ENCODE measurements at regions not wholly inside any gene's neighbourhood (a gene's known extent, or its start where the extent isn't known, plus 50 kb on each side); places are given as distances from the start of the nearest gene placed in this dataset.
"Not testable (repeated sequence)": the region's sequence is repeated elsewhere in the genome, so short reads cannot be mapped to it uniquely, and the experiment has no call there.

DNA sequence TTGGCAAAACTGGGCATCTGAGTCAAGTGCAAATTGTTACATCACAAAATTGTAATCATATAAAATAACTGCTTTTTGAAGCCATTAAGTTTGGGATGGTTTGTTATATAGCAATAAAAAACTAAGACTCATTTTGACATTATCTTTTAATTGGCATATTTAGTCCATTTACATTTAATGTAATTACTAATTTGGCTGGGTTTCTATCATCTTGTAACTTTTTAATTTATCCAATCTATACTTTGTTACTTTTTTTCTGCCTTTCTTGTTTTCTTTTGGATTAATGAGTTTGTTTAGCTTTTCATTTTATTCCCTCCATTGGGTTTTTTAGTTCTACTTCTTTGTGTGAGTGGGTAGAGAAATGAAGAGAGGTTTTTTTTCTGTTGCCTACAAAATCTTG lies 76.3 kb downstream of the DRAM2 start:
- DNase-seq = no peak

DNA sequence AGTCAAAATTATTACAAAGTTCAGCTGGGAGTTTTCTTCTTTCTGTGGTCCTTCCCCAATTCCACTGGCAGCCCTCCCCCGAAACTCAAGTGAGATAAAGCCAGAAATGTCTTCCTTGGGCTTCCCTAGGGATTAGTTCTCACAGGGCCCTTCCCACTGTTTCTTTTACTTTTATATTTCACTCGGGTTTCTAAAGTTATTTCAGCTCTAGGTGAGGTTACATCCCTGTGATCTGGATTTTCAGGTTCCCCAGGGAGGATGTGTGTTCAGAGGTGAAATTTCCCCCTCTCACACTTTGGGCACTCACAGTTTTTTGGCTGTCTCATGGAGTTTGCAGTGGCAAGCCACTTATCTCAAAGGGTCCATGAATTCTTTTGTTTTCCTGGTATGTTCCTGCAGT lies 77.3 kb downstream of the DRAM2 start:
- no peak for DNase-seq

DNA sequence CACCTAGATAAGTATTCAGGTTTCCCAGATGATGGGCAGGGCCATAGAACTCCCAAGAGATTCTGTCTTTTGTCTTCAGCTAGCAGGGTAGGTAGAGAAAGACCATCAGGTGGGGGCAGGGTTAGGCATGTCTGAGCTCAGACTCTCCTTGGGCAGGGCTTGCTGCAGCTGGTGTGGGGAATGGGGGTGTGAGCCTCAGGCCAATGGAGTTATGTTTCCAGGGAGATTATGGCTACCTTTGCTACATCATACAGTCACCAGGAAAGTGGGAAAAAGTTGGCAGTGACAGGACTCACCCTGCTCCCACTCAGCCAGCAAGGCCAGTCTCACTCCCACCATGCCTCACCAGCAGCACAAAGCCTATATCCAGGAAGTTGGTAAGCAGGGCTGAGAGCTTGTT lies 77.8 kb downstream of the DRAM2 start:
- no peak for DNase-seq

DNA sequence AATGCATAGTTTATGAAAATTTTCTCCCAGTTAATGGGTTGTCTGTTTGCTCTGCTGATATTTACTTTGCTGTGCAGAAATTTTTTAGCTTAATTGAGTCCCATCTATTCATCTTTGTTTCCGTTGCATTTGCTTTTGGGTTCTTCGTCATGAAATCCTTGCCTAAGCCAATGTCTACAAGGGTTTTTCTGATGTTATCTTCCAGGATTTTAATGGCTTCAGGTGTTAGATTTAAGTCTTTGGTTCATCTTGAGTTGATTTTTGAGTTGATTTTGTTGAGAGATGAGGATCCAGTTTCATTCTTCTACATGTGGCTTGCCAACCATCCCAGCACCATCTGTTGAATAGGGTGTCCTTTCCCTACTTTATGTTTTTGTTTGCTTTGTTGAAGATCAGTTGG lies 85.2 kb downstream of the DRAM2 start:
- DNase-seq = no peak

DNA sequence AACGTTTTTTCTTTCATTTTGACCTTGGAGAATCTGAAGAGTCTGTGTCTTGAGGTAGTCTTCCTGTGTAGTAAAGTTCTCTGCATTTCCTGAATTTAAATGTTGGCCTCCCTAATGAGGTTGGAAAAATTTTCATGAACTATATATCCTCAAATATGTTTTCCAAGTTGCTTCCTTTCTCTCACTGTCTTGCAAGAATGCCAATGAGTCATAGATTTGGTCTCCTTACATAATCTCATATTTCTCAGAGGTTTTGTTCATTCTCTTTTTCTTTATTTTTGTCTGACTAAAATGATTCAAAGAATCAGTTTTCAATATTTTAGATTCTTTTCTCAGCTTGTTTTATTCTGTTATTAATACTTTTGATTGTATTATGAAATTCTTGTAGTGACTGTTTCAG lies 87.6 kb downstream of the DRAM2 start:
- DNase-seq = no peak

DNA sequence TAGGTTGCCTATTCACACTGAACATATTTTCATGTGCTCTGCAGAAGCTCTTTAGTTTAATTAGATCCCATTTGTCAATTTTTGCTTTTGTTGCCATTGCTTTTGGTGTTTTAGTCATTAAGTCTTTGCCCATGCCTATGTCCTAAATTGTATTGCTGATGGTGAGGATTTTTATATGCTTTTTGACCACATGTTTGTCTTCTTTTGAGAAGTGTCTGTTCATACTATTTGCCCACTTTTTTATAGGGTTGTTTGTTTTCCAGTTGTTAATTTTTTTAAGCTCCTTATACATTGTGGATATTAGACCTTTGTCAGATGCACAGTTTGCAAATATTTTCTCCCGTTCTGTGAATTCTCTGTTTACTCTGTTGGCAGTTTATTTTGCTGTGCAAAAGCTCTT lies 84.5 kb upstream of the LRIF1 start:
- DNase-seq = not testable (repeated sequence)

DNA sequence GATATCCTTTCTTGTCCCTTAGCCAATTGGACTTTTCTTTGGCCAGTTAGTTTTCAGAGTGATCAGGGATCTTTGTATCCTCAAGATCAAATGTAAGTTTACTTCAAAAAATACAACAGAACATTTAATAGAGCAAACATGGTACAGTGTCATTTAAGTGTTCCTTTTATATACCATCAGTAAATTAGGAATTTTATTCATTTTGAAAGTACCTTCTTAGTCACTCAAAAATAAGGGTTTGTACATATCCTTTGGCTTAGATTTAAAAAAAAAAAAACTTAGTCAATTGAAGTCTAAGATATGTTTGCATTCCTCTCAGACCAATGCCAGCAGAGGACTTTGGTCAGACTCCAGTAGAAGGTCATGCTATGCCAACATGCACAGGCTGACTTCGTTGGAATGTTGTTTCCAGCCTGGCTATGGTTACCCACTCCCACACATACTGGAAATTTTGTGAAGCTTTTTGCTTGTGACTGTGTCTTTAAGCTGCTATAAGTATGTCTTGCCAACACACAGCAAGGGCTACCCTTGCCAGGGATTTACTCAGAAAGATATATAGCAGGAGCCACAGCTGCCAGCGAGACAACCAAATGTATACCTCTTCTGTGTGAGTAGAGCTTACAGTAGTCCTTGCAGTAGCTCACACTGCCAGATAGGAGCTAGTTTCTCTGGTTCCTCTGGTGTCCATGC lies 81.5 kb upstream of the LRIF1 start:
- DNase-seq = no peak

DNA sequence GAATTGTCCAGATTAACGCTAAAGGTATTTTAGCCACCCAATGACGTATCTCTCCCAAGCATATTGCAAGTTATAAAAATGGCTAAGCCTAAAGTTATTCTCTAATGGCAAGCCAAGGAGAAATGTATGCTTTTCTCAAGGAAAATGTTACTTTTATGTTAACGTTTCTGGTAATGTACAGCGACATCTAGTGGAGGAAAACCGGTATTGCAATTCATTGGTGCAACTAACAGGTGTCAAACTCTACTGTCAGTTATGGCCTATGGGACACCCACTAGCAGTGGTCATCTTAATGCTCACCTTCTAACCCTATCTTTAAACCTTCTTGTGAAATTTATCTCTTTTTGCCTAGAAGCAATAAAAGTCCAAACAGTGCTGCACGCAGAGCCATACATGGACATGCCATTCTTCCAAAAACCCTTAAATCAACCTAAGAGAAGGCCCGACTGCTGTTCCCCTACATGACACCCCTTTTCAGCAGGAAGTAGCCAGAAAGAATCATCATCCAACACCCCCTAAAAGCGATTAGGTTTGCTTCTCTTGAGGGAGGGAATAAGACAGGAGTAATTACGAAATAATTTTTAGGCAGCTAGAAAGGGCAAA lies 68.7 kb upstream of the LRIF1 start:
- DNase-seq = peak; percentile 14 to 55

DNA sequence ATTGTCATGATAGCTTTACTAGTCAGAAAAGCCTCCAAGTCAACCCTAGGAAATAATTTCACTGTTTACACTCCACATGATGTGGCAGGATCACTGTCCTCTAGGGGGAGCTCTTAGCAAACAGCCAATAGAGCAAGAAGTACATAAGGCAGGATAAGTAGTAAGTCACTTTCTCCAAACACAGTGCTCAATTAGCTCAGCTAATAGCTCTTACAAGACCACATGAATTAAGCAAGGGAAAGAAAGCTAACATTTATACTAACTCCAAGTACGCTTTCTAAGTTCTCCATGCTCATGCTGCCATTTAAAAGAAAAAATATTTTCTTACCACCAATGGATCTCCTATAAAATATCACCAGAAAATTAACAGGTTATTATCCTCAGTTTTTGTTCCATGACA lies 66.9 kb upstream of the LRIF1 start:
- DNase-seq = peak; percentile 53 to 68

DNA sequence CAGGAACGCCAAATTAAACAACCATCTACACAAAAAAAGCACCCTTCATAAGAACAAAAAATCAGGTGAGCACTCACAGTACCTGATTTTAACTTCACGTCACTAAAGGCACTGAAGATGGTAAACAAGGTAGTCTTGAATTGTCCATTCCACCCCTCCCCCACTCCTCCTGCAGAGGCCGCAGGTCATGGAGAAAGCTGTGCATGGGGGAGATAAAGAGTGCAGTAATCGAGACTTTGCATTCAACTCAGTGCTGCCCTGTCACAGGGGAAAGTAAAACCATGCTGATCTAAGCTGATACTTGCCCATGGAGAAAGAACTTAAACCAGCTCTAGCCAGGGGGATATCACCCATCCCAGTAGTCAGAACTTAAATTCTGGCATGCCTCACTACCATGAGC lies 61.4 kb upstream of the LRIF1 start:
- DNase-seq = no peak

DNA sequence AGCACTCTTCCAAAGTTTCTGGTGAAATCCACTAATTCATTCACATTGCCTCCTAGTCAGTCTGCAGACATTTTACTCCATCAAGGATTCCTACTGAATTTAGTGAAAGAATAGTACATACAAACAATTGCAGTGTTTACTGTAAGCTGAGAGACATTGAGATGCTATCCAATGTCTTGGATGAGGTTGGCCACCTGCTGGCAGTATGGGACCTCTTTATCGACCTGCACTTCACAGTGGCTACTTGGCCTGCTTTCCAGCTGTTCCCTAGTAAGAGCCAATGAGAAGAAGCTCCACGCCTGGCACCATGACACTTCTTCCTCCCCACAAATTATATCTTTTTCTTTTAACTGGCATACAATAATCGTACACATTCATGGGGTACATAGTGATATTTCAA lies 51.5 kb upstream of the LRIF1 start:
- DNase-seq = no peak

Data from activated CD4-positive, alpha-beta T cell treated with anti-CD3 and anti-CD28 coated beads for 4 hours (primary cell).